NOMO-1 treated with dmso at 0.1 percent for 144 hours (cell line): ENCODE measurements at regions not wholly inside any gene's neighbourhood (a gene's known extent, or its start where the extent isn't known, plus 50 kb on each side); places are given as distances from the start of the nearest gene placed in this dataset.
"Not testable (repeated sequence)": the region's sequence is repeated elsewhere in the genome, so short reads cannot be mapped to it uniquely, and the experiment has no call there.

ENCODE experiments used
- DNase-seq: peaks from one replicate; lab custom pipeline; 2025; ENCODE audit not compliant: unreplicated experiment; lab: John Stamatoyannopoulos, UW

- DNase-seq: no peak
Measured at GRCh38 chr13:86840250-86841191, 830.6 kb upstream of the SLITRK5 start.

GRCh38 chr13:86841264-86841663 is 829.9 kb upstream of the SLITRK5 start:
- DNase-seq: no peak

GRCh38 chr13:86846501-86846900 is 824.7 kb upstream of the SLITRK5 start:
- no peak for DNase-seq

GRCh38 chr13:86848716-86849115 is 822.5 kb upstream of the SLITRK5 start:
- no peak for DNase-seq

GRCh38 chr13:86856991-86857390 is 814.2 kb upstream of the SLITRK5 start:
- DNase-seq: no peak

- no peak for DNase-seq
Measured at GRCh38 chr13:86858216-86858615, 813.0 kb upstream of the SLITRK5 start.

GRCh38 chr13:86862137-86862536 is 809.0 kb upstream of the SLITRK5 start:
- no peak for DNase-seq

- no peak for DNase-seq
Measured at GRCh38 chr13:86864376-86864775, 806.8 kb upstream of the SLITRK5 start.

GRCh38 chr13:86870444-86870843 is 800.7 kb upstream of the SLITRK5 start:
- DNase-seq: peak; percentile 8

- no peak for DNase-seq
Measured at GRCh38 chr13:86877441-86877840, 793.7 kb upstream of the SLITRK5 start.

GRCh38 chr13:86878781-86879180 is 792.4 kb upstream of the SLITRK5 start:
- DNase-seq: no peak

- no peak for DNase-seq
Measured at GRCh38 chr13:86881390-86881789, 789.8 kb upstream of the SLITRK5 start.

- DNase-seq: no peak
Measured at GRCh38 chr13:86882107-86882506, 789.1 kb upstream of the SLITRK5 start.

GRCh38 chr13:86882835-86883234 is 788.3 kb upstream of the SLITRK5 start:
- no peak for DNase-seq

- DNase-seq: no peak
Measured at GRCh38 chr13:86892330-86892729, 778.8 kb upstream of the SLITRK5 start.

GRCh38 chr13:86900906-86901305 is 770.3 kb upstream of the SLITRK5 start:
- DNase-seq: no peak

GRCh38 chr13:86906127-86906874 is 764.9 kb upstream of the SLITRK5 start:
- no peak for DNase-seq

- no peak for DNase-seq
Measured at GRCh38 chr13:86907156-86907555, 764.0 kb upstream of the SLITRK5 start.

GRCh38 chr13:86909318-86909717 is 761.9 kb upstream of the SLITRK5 start:
- no peak for DNase-seq

- no peak for DNase-seq
Measured at GRCh38 chr13:86914757-86915156, 756.4 kb upstream of the SLITRK5 start.

GRCh38 chr13:86917438-86917837 is 753.7 kb upstream of the SLITRK5 start:
- not testable (repeated sequence) for DNase-seq

- no peak for DNase-seq
Measured at GRCh38 chr13:86918682-86919081, 752.5 kb upstream of the SLITRK5 start.
